Ishikawa (cell line): ENCODE measurements at regions not wholly inside any gene's neighbourhood (a gene's known extent, or its start where the extent isn't known, plus 50 kb on each side); places are given as distances from the start of the nearest gene placed in this dataset.

Source experiments
- CEBPB ChIP-seq: IDR thresholded peaks from 2 replicates; pipeline ENCODE4 v1.6.1; 2012
- CREB1 ChIP-seq: IDR thresholded peaks from 2 replicates; pipeline ENCODE4 v1.6.1; 2012; ENCODE audit warnings: low read depth
- EGR1 ChIP-seq: IDR thresholded peaks from 2 replicates; pipeline ENCODE4 v1.6.1; 2012
- EP300 ChIP-seq: IDR thresholded peaks from 2 replicates; pipeline ENCODE4 v1.6.1; 2012; ENCODE audit warnings: borderline replicate concordance
- MAX ChIP-seq: IDR thresholded peaks from 2 replicates; pipeline ENCODE4 v1.6.1; 2012
- NFIC ChIP-seq: IDR thresholded peaks from 2 replicates; pipeline ENCODE4 v1.6.1; 2012
- RAD21 ChIP-seq: IDR thresholded peaks from 2 replicates; pipeline ENCODE4 v1.6.1; 2012; ENCODE audit warnings: low read depth
- REST ChIP-seq: IDR thresholded peaks from 2 replicates; pipeline ENCODE4 v1.6.1; 2012; ENCODE audit warnings: low read depth, mild to moderate bottlenecking
- TAF1 ChIP-seq: IDR thresholded peaks from 2 replicates; pipeline ENCODE4 v1.6.1; 2012; ENCODE audit warnings: low read depth, mild to moderate bottlenecking

- no peak for TF ChIP-seq EGR1
- TF ChIP-seq EP300, result no peak
- no peak for TF ChIP-seq MAX
- no peak for TF ChIP-seq TAF1
- TF ChIP-seq REST, result no peak
- TF ChIP-seq CEBPB, result no peak
- TF ChIP-seq RAD21, result no peak
- TF ChIP-seq CREB1, result no peak
- no peak for TF ChIP-seq NFIC
Measured at GRCh38 chr18:78721981-78722380, 257.6 kb upstream of the SALL3 start.
